ENCODE measurements at regions not wholly inside any gene's neighbourhood (a gene's known extent, or its start where the extent isn't known, plus 50 kb on each side); places are given as distances from the start of the nearest gene placed in this dataset.

DNA sequence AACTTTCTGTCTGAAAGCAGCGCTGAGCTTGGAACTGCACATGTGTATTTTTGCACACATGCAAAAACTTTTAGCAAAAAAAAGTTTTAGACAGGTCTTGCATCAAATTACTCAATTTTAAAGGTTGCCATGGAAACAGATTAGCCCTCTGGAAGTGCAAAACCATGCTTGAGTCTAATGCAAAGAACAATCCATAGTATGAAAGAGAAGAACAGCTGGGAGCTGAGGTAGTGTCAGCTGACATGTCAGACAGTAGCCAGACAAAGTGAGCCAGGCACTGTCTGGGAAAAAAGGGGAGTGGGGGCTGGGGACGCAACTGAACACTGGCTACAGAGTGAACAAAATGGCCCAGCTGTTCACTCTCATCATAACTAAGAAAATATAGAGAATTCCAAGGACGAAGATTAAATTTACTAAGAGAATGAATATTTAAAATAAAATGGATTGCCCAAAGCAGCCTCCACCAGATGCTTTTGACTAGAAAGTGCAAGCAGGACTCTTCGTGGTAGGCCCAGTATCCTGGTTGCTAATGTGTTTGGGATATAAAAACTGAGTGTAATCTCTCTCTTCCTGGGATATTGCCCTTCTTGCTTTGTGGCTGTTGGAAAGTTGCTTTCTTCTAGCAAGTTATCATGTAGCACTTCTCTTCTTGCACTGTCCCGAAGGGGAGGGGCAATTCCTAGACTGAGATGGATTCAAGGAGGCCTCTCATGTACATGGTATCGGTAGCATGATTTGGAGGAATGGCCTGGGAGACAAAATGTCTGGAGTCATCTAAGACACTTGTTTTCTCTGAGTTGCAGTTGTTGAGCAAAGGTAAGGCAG lies 434.1 kb upstream of the FAT3 start:
- WGBS (ENCODE audit: low lambda C conversion rate) = 73% methylated on average over 6 of the region's 6 CpGs
- H3K4me2 ChIP-seq = no peak overlapping the region
- H3K9me2 ChIP-seq = no peaks in the 10 kb centered on the region
- no peaks in the 10 kb centered on the region for H4K20me1 ChIP-seq (ENCODE audit: insufficient read depth)
- H3K4me1 ChIP-seq (ENCODE audit: control insufficient read depth in 1 of 2, insufficient read depth in 2 of 2, low read depth in 1 of 2, low read length in 1 of 2) = peaks cover 0 to 12% of the 10 kb centered on the region in 2 experiments; a peak in 2 of 4 replicates
- H2AFZ ChIP-seq (ENCODE audit: low read depth) = no peak overlapping the region
- no peak overlapping the region for H3K9ac ChIP-seq
- H3K79me2 ChIP-seq (ENCODE audit: insufficient read depth) = no peaks in the 10 kb centered on the region
- DNase-seq = peak; percentile 23
- ChIA-PET POLR2A (no interaction called here), CTCF (no interaction called here)
- H3K4me3 ChIP-seq (ENCODE audit: low read depth in 2 of 2, low read length in 1 of 2) = no peak overlapping the region
- H3K9me3 ChIP-seq = no peaks in the 10 kb centered on the region
- no peaks in the 10 kb centered on the region for H3K36me3 ChIP-seq (replicated peaks in 1 of 2; ENCODE audit: control insufficient read depth in 1 of 2, insufficient read depth in 2 of 2, low read length in 1 of 2)
- no peaks in the 10 kb centered on the region for H3F3A ChIP-seq (replicated peaks; ENCODE audit: insufficient read depth)
- H3K27me3 ChIP-seq (ENCODE audit: insufficient read depth) = no peaks in the 10 kb centered on the region
- TF ChIP-seq CHD2 (IDR thresholded peaks at IDR 0.05; ENCODE audit: low read length, partially characterized antibody) = peak; percentile 52
- TF ChIP-seq NRF1 (IDR thresholded peaks at IDR 0.05; ENCODE audit: low read depth, low read length) = no peak
- H3K27ac ChIP-seq (ENCODE audit: low read depth in 2 of 2, low read length in 1 of 2) = peak overlapping the region in 1 of 2 experiments; percentile 76; a peak in 2 of 4 replicates

DNA sequence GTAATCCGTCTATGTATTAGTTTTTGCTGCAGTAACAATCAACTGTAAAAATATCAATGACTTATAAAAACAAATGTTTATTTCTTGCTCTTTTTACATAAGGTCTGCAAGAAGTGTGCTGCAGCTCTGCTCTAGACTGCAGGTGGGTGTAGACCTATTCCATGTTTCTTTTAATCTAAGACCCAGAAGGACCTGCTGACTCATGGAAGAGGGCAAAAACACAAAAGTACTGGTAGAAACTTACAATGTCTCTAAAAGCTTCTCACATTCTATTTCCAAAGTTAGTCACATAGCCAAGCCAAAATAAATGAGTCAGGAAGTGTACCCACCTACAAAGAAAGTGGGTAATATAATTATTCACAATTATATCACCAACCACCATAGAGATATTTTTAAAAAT lies 435.9 kb upstream of the FAT3 start:
- no peak overlapping the region for H3K27ac ChIP-seq (ENCODE audit: low read depth in 2 of 2, low read length in 1 of 2)
- H3K9me3 ChIP-seq = no peaks in the 10 kb centered on the region
- H3F3A ChIP-seq (replicated peaks; ENCODE audit: insufficient read depth) = no peaks in the 10 kb centered on the region
- no peaks in the 10 kb centered on the region for H3K27me3 ChIP-seq (ENCODE audit: insufficient read depth)
- no peak overlapping the region for H3K4me2 ChIP-seq
- CTCF ChIA-PET = no interaction called here
- no peaks in the 10 kb centered on the region for H3K36me3 ChIP-seq (replicated peaks in 1 of 2; ENCODE audit: control insufficient read depth in 1 of 2, insufficient read depth in 2 of 2, low read length in 1 of 2)
- H3K9ac ChIP-seq = no peak overlapping the region
- H2AFZ ChIP-seq (ENCODE audit: low read depth) = no peak overlapping the region
- H3K4me3 ChIP-seq (ENCODE audit: low read depth in 2 of 2, low read length in 1 of 2) = no peak overlapping the region
- no peaks in the 10 kb centered on the region for H3K9me2 ChIP-seq
- POLR2A ChIA-PET = no interaction called here
- DNase-seq = no peak
- H3K79me2 ChIP-seq (ENCODE audit: insufficient read depth) = no peaks in the 10 kb centered on the region
- peaks cover 0 to 12% of the 10 kb centered on the region in 2 experiments; a peak in 2 of 4 replicates for H3K4me1 ChIP-seq (ENCODE audit: control insufficient read depth in 1 of 2, insufficient read depth in 2 of 2, low read depth in 1 of 2, low read length in 1 of 2)
- TF ChIP-seq MEF2A (IDR thresholded peaks at IDR 0.05; ENCODE audit: borderline replicate concordance, low read depth) = no peak
- TF ChIP-seq RXRA (IDR thresholded peaks at IDR 0.05; ENCODE audit: borderline replicate concordance, low read depth) = no peak
- TF ChIP-seq, protein P1, sequence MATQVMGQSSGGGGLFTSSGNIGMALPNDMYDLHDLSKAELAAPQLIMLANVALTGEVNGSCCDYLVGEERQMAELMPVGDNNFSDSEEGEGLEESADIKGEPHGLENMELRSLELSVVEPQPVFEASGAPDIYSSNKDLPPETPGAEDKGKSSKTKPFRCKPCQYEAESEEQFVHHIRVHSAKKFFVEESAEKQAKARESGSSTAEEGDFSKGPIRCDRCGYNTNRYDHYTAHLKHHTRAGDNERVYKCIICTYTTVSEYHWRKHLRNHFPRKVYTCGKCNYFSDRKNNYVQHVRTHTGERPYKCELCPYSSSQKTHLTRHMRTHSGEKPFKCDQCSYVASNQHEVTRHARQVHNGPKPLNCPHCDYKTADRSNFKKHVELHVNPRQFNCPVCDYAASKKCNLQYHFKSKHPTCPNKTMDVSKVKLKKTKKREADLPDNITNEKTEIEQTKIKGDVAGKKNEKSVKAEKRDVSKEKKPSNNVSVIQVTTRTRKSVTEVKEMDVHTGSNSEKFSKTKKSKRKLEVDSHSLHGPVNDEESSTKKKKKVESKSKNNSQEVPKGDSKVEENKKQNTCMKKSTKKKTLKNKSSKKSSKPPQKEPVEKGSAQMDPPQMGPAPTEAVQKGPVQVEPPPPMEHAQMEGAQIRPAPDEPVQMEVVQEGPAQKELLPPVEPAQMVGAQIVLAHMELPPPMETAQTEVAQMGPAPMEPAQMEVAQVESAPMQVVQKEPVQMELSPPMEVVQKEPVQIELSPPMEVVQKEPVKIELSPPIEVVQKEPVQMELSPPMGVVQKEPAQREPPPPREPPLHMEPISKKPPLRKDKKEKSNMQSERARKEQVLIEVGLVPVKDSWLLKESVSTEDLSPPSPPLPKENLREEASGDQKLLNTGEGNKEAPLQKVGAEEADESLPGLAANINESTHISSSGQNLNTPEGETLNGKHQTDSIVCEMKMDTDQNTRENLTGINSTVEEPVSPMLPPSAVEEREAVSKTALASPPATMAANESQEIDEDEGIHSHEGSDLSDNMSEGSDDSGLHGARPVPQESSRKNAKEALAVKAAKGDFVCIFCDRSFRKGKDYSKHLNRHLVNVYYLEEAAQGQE (IDR thresholded peaks at IDR 0.05; ENCODE audit: low read depth, low read length) = no peak
- no peak for TF ChIP-seq SIN3A (IDR thresholded peaks at IDR 0.05; ENCODE audit: borderline replicate concordance, low read depth, low read length)
- TF ChIP-seq RCOR1 (IDR thresholded peaks at IDR 0.05; ENCODE audit: low read length) = no peak
- TF ChIP-seq SMC3 (IDR thresholded peaks at IDR 0.05; ENCODE audit: low read depth, low read length) = no peak
- TF ChIP-seq MXI1 (IDR thresholded peaks at IDR 0.05; ENCODE audit: low read depth, low read length) = no peak
- TF ChIP-seq GATA2 (CRISPR knock-in tag; IDR thresholded peaks at IDR 0.05) = no peak
- no peak for TF ChIP-seq JUND (IDR thresholded peaks at IDR 0.05)
- no peak for TF ChIP-seq FOSL2 (IDR thresholded peaks at IDR 0.05; ENCODE audit: borderline replicate concordance, low read depth)
- no peak for TF ChIP-seq EP300 (IDR thresholded peaks at IDR 0.05; ENCODE audit: borderline replicate concordance in 1 of 2, low read depth in 1 of 2, low read length in 1 of 2)
- no peak for TF ChIP-seq CHD2 (IDR thresholded peaks at IDR 0.05; ENCODE audit: low read length, partially characterized antibody)
- 85% methylated on average over 1 of the region's 1 CpG for WGBS (ENCODE audit: low lambda C conversion rate)
- no peaks in the 10 kb centered on the region for H4K20me1 ChIP-seq (ENCODE audit: insufficient read depth)

All from SK-N-SH (cell line).